ENCODE measurements at regions not wholly inside any gene's neighbourhood (a gene's known extent, or its start where the extent isn't known, plus 50 kb on each side); places are given as distances from the start of the nearest gene placed in this dataset.

DNA sequence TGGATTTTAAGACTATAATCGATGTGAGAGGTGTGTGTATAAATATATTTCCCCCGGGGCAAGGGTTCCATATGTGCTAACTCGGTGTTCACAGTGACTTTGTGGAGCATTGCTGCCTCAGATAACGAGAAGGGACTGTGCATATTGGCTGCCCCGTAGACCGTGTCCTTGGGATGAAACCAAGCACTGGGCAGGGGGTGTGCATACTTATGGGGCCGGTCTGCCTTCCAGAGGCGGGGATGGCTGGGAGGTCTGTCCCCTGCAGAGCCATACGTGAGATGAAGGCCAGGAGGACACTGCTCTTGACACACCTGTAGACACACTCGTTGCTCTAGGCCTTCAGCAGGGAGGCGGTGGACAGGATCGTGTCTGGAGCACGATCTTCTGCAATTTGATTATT lies 56.0 kb upstream of the ZNF354A start:
- H3K27ac ChIP-seq (ENCODE audit: low read length): no peak overlapping the region
- no peaks in the 10 kb centered on the region for H3K36me3 ChIP-seq (ENCODE audit: insufficient read depth, low read length)
- H3K4me1 ChIP-seq (ENCODE audit: insufficient read depth, low read length): no peaks in the 10 kb centered on the region
- ATAC-seq (ENCODE audit: insufficient read depth, low read depth) (no peak), DNase-seq (no peak)
- no peaks in the 10 kb centered on the region for H3K79me2 ChIP-seq (ENCODE audit: insufficient read depth, low read length)
- no peak overlapping the region for H2AFZ ChIP-seq (ENCODE audit: low read depth, low read length)
- TF ChIP-seq EZH2 (IDR thresholded peaks at IDR 0.05; ENCODE audit: borderline replicate concordance, low read depth, low read length, severe bottlenecking) (no peak), CTCF (IDR thresholded peaks at IDR 0.05; ENCODE audit: borderline replicate concordance, extremely low read depth, low read length, poor library complexity, severe bottlenecking) (no peak)
- H3K4me2 ChIP-seq (ENCODE audit: insufficient read depth, low read length): no peak overlapping the region
- no peak overlapping the region for H3K9ac ChIP-seq (ENCODE audit: low read depth, low read length)
- no peak overlapping the region for H3K4me3 ChIP-seq (ENCODE audit: low read depth in 1 of 2, low read length in 2 of 2)
- no peaks in the 10 kb centered on the region for H3K9me3 ChIP-seq (ENCODE audit: insufficient read depth, low read length, severe bottlenecking)
- no peaks in the 10 kb centered on the region for H4K20me1 ChIP-seq (ENCODE audit: insufficient read depth, low read length)
- no peaks in the 10 kb centered on the region for H3K27me3 ChIP-seq (ENCODE audit: insufficient read depth, low read length, poor library complexity)

- Histone ChIP-seq H3K9me3 (ENCODE audit: insufficient read depth, low read length, severe bottlenecking) (no peaks in the 10 kb centered on the region), H3K4me3 (ENCODE audit: low read depth in 1 of 2, low read length in 2 of 2) (no peak overlapping the region), H3K79me2 (ENCODE audit: insufficient read depth, low read length) (no peaks in the 10 kb centered on the region), H3K27me3 (ENCODE audit: insufficient read depth, low read length, poor library complexity) (no peaks in the 10 kb centered on the region), H2AFZ (ENCODE audit: low read depth, low read length) (no peak overlapping the region), H3K27ac (ENCODE audit: low read length) (no peak overlapping the region), H3K36me3 (ENCODE audit: insufficient read depth, low read length) (no peaks in the 10 kb centered on the region), H3K4me1 (ENCODE audit: insufficient read depth, low read length) (no peaks in the 10 kb centered on the region), H4K20me1 (ENCODE audit: insufficient read depth, low read length) (no peaks in the 10 kb centered on the region), H3K4me2 (ENCODE audit: insufficient read depth, low read length) (no peak overlapping the region), H3K9ac (ENCODE audit: low read depth, low read length) (no peak overlapping the region)
- no peak for DNase-seq
- no peak for ATAC-seq (ENCODE audit: insufficient read depth, low read depth)
- TF ChIP-seq EZH2 (IDR thresholded peaks at IDR 0.05; ENCODE audit: borderline replicate concordance, low read depth, low read length, severe bottlenecking): no peak
- no peak for TF ChIP-seq CTCF (IDR thresholded peaks at IDR 0.05; ENCODE audit: borderline replicate concordance, extremely low read depth, low read length, poor library complexity, severe bottlenecking)
Observed at GRCh38 chr5:178785999-178786398, 55.5 kb upstream of the ZNF354A start.

DNA sequence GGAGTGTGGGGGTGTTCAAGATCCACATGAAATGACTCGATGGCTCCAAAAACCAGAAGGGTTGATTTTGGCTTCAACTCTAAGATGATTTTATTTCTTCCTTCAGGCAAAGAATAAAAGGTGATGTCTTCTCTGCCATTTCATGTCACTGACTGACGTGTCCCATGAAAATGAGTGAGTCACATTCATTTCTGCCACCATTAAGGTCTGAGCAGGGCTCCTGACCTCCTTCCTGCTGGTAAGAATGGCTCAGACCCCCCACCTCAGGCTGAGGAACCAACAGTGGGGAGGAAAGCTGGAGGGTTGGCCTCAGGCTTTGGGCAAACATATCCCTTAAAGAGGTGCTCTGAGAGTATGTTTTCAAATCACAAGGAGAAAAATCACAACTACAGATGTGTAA lies 53.9 kb upstream of the ZNF354A start:
- no peaks in the 10 kb centered on the region for H3K9me3 ChIP-seq (ENCODE audit: insufficient read depth, low read length, severe bottlenecking)
- no peak for ATAC-seq (ENCODE audit: insufficient read depth, low read depth)
- H3K79me2 ChIP-seq (ENCODE audit: insufficient read depth, low read length): no peaks in the 10 kb centered on the region
- no peak overlapping the region for H3K9ac ChIP-seq (ENCODE audit: low read depth, low read length)
- no peak overlapping the region for H2AFZ ChIP-seq (ENCODE audit: low read depth, low read length)
- H4K20me1 ChIP-seq (ENCODE audit: insufficient read depth, low read length): no peaks in the 10 kb centered on the region
- DNase-seq: no peak
- H3K4me1 ChIP-seq (ENCODE audit: insufficient read depth, low read length): no peaks in the 10 kb centered on the region
- no peak overlapping the region for H3K27ac ChIP-seq (ENCODE audit: low read length)
- no peak overlapping the region for H3K4me2 ChIP-seq (ENCODE audit: insufficient read depth, low read length)
- H3K4me3 ChIP-seq (ENCODE audit: low read depth in 1 of 2, low read length in 2 of 2): no peak overlapping the region
- no peak for TF ChIP-seq EZH2 (IDR thresholded peaks at IDR 0.05; ENCODE audit: borderline replicate concordance, low read depth, low read length, severe bottlenecking)
- TF ChIP-seq CTCF (IDR thresholded peaks at IDR 0.05; ENCODE audit: borderline replicate concordance, extremely low read depth, low read length, poor library complexity, severe bottlenecking): no peak
- no peaks in the 10 kb centered on the region for H3K36me3 ChIP-seq (ENCODE audit: insufficient read depth, low read length)
- peaks cover 5% of the 10 kb centered on the region for H3K27me3 ChIP-seq (ENCODE audit: insufficient read depth, low read length, poor library complexity)

GRCh38 chr5:178781936-178782335 lies 51.5 kb upstream of the ZNF354A start:
- Histone ChIP-seq H3K27me3 (ENCODE audit: insufficient read depth, low read length, poor library complexity) (peaks cover 5% of the 10 kb centered on the region), H3K27ac (ENCODE audit: low read length) (no peak overlapping the region), H3K9me3 (ENCODE audit: insufficient read depth, low read length, severe bottlenecking) (no peaks in the 10 kb centered on the region), H3K4me2 (ENCODE audit: insufficient read depth, low read length) (no peak overlapping the region), H3K4me1 (ENCODE audit: insufficient read depth, low read length) (no peaks in the 10 kb centered on the region), H3K9ac (ENCODE audit: low read depth, low read length) (no peak overlapping the region), H2AFZ (ENCODE audit: low read depth, low read length) (no peak overlapping the region), H3K36me3 (ENCODE audit: insufficient read depth, low read length) (no peaks in the 10 kb centered on the region), H4K20me1 (ENCODE audit: insufficient read depth, low read length) (no peaks in the 10 kb centered on the region), H3K79me2 (ENCODE audit: insufficient read depth, low read length) (no peaks in the 10 kb centered on the region), H3K4me3 (ENCODE audit: low read depth in 1 of 2, low read length in 2 of 2) (no peak overlapping the region)
- no peak for TF ChIP-seq CTCF (IDR thresholded peaks at IDR 0.05; ENCODE audit: borderline replicate concordance, extremely low read depth, low read length, poor library complexity, severe bottlenecking)
- no peak for TF ChIP-seq EZH2 (IDR thresholded peaks at IDR 0.05; ENCODE audit: borderline replicate concordance, low read depth, low read length, severe bottlenecking)
- DNase-seq (no peak), ATAC-seq (ENCODE audit: insufficient read depth, low read depth) (no peak)

All from DND-41 (cell line).